GM19438 (cell line): ENCODE measurements at regions not wholly inside any gene's neighbourhood (a gene's known extent, or its start where the extent isn't known, plus 50 kb on each side); places are given as distances from the start of the nearest gene placed in this dataset.
"Not testable (repeated sequence)": the region's sequence is repeated elsewhere in the genome, so short reads cannot be mapped to it uniquely, and the experiment has no call there.

Source experiments
- ATAC-seq: cut with Tn5 transposase; IDR thresholded peaks from one replicate; pipeline ENCODE4 v1.9.1; 2021; ENCODE audit warnings: low read depth; ENCODE audit not compliant: unreplicated experiment

DNA sequence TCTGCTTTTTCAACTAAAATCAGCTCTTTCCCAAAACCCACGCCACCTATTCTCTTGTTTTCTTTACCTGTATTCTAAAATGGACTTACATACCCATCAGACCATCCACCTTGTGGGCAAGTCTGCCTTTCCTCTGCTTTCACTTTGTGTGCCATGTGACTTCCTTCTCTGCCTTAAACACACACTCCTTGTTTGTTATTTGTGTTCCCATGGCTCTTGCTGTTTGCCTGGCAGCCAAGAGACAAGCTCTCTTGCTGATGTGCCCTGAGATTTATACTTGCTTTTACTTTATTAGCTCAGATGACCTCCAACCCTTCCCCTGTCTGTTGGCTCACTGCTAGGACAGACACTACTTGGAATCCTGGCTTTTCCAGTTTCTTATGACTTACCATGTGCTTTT lies 309.7 kb upstream of the LRRTM4 start:
- no peak for ATAC-seq

GRCh38 chr2:77834360-77835002 lies 312.3 kb upstream of the LRRTM4 start:
- ATAC-seq = no peak

DNA sequence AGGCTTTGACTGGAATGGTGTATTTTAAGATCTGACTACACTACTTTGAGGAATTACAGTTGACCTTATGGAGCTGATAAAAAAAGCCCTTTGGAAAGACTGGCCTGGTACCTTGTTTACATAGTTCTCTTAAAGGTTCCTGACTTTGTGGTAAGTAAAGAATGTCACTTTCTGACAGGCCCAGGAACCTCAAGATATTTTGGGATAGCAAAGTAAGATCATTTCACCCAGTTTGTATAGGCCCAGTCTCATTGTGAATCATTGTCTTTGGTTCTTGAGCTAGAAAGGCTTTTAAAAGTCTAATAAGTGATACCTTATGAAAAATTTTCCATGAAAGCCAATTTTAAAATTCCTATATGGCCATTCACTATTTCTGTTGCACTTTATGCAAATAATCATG lies 316.3 kb upstream of the LRRTM4 start:
- no peak for ATAC-seq

DNA sequence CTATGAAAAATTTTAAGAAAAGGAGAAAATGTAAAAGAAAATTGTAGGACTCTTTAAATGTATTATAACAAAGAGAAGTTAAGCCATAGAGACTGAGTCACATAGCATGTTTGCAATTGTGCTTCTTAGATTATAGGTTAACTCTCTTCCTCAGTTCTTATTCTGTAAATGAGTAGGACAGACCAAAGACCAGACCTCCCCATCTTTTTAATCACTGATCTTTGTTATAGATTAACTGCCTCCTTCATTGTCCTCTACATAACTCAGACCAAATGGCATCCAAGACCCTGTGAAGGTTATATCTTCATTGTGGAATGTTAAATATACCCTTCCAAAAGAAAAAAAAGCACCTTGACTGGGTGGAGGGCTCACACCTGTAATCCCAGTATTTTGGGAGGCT lies 316.9 kb upstream of the LRRTM4 start:
- ATAC-seq = no peak

DNA sequence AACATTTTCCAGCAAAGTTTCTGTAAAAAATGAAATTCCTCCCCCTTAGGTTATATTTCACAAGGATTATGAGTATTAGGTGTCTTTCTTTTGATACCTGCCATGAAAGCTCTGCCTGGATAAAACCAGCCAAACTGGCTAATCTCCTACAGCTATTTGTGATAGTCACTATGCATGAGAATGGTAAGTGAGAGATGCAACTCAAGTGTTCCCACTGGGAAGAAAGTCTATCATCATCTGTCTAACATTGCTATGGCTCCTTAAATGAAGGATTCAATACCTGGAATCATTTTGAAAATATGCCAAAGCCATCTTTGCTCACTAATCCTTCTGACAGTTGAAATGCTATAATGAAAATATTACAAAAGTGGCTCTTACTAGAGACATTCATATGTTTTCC lies 339.9 kb upstream of the LRRTM4 start:
- ATAC-seq = no peak

GRCh38 chr2:77864426-77864825 lies 342.2 kb upstream of the LRRTM4 start:
- ATAC-seq = no peak

DNA sequence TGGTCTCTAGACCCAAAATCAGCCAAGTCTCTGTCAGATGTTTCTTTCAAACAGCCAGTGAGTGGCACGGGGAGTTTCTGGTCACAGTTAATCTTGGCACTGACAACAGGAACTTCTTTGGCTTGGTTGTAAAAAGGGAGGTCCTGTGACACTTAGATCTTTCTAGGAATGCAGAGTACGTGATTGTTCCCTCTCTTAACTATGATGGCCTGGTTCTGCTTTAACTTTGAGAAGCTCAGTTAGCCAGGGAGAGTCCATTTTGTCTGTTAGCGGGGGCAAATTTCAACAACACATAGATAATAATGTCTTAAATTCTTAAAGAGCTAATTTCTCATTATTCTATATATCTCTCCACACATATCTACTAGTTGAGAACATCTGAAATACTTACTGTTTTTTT lies 344.5 kb upstream of the LRRTM4 start:
- ATAC-seq = no peak

DNA sequence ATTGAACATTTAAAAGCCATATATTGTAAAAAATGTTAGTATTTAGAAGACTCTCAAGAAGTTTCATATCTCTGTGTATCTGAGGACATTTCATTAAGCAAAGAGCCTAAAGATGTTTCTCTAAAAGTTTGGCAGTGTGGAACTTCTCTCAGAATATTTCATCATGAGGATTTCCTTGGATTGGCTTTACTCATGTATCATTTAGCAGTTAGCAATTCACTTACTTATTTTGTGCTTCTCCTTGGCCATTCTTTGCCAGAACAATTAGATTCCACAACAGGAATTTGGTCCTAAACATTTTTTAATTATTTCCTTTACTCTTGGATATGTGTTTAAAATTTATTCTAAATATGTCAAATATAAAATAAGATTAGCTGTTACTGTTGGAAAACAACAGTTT lies 345.0 kb upstream of the LRRTM4 start:
- ATAC-seq = no peak

DNA sequence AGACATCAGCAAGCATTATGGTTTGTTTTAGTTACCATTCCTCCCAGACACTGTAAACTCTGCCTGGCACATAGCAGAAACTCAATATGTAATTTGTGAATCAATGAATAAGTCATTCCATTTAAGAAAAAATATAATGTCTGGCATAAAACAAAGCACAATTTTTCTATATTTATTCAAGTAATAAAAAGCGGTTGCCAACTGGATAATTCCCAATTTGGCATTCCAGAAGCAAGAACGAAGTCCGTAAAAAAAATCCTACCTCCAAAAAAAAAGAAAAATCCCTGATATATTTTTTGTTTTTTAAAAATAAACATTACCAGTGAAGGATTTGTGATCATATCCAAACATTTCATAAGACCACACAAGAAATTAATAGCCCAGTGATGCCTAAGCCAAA lies 351.3 kb upstream of the LRRTM4 start:
- no peak for ATAC-seq

DNA sequence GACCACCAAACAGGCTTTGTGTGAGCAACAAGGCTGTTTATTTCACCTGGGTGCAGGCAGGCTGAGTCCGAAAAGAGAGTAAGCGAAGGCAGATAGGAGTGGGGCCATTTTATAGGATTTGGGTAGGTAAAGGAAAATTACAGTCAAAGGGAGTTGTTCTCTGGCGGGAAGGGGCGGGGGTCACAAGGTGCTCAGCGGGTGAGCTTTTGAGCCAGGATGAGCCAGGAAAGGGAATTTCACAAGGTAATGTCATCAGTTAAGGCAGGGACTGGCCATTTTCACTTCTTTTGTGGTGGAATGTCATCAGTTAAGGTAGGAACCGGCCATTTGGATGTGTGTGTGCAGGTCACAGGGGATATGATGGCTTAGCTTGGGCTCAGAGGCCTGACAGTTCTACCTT lies 378.0 kb upstream of the LRRTM4 start:
- ATAC-seq = not testable (repeated sequence)

- no peak for ATAC-seq
These were observed 388.0 kb upstream of the LRRTM4 start for GRCh38 chr2:77910136-77910535.

DNA sequence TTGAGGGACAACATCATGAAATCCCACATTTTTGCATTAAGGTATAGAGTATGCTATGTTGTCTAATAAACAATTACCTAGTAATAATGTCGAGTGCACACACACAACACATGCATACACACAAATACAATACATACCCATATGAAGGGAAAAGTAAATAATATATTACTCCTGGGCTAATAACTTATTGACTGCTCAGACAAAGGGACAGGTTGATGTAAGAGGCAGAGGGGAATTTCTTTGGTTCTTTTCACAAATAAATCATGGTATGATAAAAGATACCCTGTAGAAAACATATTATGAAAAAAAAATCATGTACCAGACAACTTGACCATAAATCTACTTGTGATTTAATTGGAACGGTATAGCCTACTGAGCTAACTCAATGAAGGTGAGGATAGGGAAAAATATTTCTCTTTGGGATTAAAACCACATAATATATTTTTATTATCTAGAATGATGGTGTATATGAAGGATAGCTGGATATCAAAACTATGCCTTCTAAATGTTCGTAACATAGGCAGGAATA lies 398.7 kb upstream of the LRRTM4 start:
- ATAC-seq = no peak

DNA sequence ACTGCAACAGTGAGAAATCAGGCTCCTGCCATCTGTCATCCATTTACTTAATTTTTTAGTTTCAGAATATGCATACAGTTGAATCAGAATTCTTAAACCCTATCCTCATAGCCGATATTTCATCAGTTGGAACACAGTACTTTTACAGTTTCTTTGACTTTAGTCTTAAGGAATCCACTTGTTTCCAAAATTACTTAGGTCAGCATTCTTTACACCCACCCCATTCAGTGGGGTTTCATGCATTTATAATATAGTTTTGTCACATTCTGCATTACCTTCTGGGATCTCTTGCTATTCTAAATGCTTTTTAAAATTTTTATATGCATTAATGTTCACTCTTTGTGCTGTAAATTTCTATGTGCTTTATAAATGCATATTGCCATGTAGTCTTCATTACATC lies 400.4 kb upstream of the LRRTM4 start:
- no peak for ATAC-seq

- no peak for ATAC-seq
These were observed 415.2 kb upstream of the LRRTM4 start for GRCh38 chr2:77937366-77937765.

DNA sequence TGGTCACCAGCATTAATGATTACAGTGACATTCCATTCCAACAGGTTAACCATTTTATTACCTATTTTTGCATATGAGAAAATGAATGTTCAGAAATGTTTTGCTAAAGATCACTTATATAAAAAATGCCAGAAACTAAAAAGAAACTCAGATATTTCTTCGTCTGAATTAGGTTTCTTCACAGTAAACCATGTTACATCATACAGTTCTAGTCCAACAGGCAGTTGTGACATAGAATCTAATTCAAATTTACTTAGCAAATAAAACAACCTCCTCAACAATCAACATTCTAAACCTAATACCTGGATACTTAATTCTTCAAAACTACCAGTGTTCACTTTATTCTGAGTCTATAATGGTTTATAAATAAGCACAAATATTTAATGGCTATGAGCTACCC lies 416.3 kb upstream of the LRRTM4 start:
- ATAC-seq = no peak

GRCh38 chr2:77939370-77939769 lies 417.2 kb upstream of the LRRTM4 start:
- ATAC-seq = no peak

DNA sequence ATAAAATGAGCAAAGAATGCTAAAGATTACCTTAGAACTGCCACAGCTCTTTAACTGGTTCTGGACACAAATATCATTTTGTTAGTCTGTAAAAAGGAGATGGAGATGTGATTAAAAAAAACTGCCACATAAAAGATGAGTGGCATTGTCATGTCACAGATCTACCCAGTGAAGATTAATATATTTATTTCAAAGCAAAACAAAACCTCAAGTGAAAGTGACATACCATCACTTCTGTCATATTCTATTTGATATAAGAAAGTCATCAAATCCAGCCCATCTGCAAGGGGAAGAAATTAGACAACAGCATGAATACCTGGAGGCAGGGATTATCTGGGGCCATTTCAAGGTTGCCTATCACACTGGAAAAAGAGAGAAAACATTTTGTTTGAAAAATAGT lies 417.6 kb upstream of the LRRTM4 start:
- ATAC-seq = no peak

- ATAC-seq = no peak
These were observed 432.8 kb upstream of the LRRTM4 start for GRCh38 chr2:77954931-77955330.

GRCh38 chr2:77962943-77963342 lies 440.8 kb upstream of the LRRTM4 start:
- ATAC-seq = no peak

- ATAC-seq = no peak
These were observed 455.4 kb upstream of the LRRTM4 start for GRCh38 chr2:77977471-77978063.

DNA sequence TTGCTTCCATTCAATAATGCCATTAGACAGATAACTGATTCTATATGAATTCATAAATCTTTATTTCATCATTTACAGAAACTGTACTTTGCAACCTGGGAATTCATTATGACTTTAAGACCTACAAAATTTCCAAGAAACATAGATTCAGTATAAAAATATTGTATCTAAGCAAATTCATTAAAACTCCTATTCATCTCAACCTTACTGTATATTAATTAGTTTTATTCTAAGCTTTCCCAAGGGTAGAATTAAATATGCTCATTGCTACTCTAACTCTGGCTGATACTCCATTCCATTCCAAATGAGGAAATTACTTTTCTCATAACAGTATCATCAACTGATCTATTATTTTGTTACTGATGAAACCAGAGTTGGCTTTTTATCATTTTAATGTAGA lies 473.0 kb upstream of the LRRTM4 start:
- no peak for ATAC-seq

GRCh38 chr2:77999376-77999775 lies 477.2 kb upstream of the LRRTM4 start:
- ATAC-seq = no peak

DNA sequence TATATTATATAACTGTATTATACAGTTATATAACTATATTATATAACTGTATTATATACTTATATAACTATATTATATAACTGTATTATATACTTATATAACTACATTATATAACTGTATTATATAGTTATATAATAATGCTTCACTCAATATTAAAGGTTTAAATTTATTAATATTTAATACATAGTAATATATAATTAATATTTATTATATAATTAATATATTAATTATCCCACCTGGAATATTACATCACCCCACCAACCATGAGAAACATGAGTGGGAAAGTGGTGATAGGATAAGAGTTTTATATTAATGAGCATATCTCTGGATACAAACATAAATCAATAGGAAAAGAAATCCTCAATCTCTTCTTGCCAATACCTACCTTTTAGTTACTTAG lies 487.1 kb upstream of the LRRTM4 start:
- ATAC-seq = no peak
